DOHH2 (cell line): ENCODE measurements at regions not wholly inside any gene's neighbourhood (a gene's known extent, or its start where the extent isn't known, plus 50 kb on each side); places are given as distances from the start of the nearest gene placed in this dataset.

ENCODE experiments used
- H3F3A ChIP-seq: fragments of 200-600 bp; sonication (generic), shearing (Covaris generic); 2 replicates; pipeline ENCODE4 v1.6.0; 2016; ENCODE audit warnings: antibody characterized with exemption, mild to moderate bottlenecking; ENCODE audit not compliant: control insufficient read depth, insufficient read depth
- H3K27ac ChIP-seq: fragments of 200-600 bp; sonication (generic); 2 replicates; pipeline ENCODE4 v1.5.1; 2014; ENCODE audit warnings: low read depth, mild to moderate bottlenecking, low read length, moderate library complexity
- H3K27me3 ChIP-seq: fragments of 200-600 bp; sonication (generic); 2 replicates; pipeline ENCODE4 v1.6.1; 2014; ENCODE audit warnings: mild to moderate bottlenecking, low read length, mixed read lengths; ENCODE audit not compliant: control insufficient read depth
- H3K36me3 ChIP-seq: fragments of 200-600 bp; sonication (generic); 2 replicates; pipeline ENCODE4 v1.6.1; 2014; ENCODE audit warnings: mild to moderate bottlenecking, low read length, moderate library complexity, mixed read lengths; ENCODE audit not compliant: control insufficient read depth
- H3K4me1 ChIP-seq: fragments of 200-600 bp; sonication (generic); 2 replicates; pipeline ENCODE4 v1.6.1; 2014; ENCODE audit warnings: mild to moderate bottlenecking, low read length, mixed read lengths; ENCODE audit not compliant: control insufficient read depth
- H3K4me2 ChIP-seq: fragments of 200-600 bp; sonication (generic); 2 replicates; pipeline ENCODE4 v1.6.0; 2014; ENCODE audit warnings: mild to moderate bottlenecking, low read length, moderate library complexity
- H3K4me3 ChIP-seq: fragments of 200-600 bp; sonication (generic); 2 replicates; pipeline ENCODE4 v1.5.1; 2014; ENCODE audit warnings: mild to moderate bottlenecking, low read length, mixed read lengths
- H3K79me2 ChIP-seq: fragments of 200-600 bp; sonication (generic); 2 replicates; pipeline ENCODE4 v1.6.1; 2014; ENCODE audit warnings: mild to moderate bottlenecking, low read length, mixed read lengths; ENCODE audit not compliant: control insufficient read depth
- H3K9me2 ChIP-seq: fragments of 200-600 bp; sonication (generic); replicated peaks from 2 replicates; pipeline ENCODE4 v1.6.1; 2014; ENCODE audit warnings: mild to moderate bottlenecking, low read length, mixed read lengths; ENCODE audit not compliant: control insufficient read depth
- H3K9me3 ChIP-seq: fragments of 200-600 bp; sonication (generic); 2 replicates; pipeline ENCODE4 v1.6.1; 2014; ENCODE audit warnings: antibody characterized with exemption, low read length, mixed read lengths; ENCODE audit not compliant: control insufficient read depth, insufficient read depth
- H4K20me1 ChIP-seq: fragments of 200-600 bp; sonication (generic); 2 replicates; pipeline ENCODE4 v1.6.0; 2014; ENCODE audit warnings: low read depth, mild to moderate bottlenecking, antibody characterized with exemption, low read length, moderate library complexity; ENCODE audit not compliant: control insufficient read depth, insufficient read depth
- CTCF ChIP-seq: fragments of 200-600 bp; sonication (generic); IDR thresholded peaks from one replicate; pipeline ENCODE4 v1.5.1; 2014; ENCODE audit warnings: antibody characterized with exemption, mild to moderate bottlenecking, low read depth, low read length; ENCODE audit not compliant: poor library complexity, severe bottlenecking
- EZH2phosphoT487 ChIP-seq: fragments of 200-600 bp; sonication (generic); IDR thresholded peaks from 2 replicates; pipeline ENCODE4 v1.6.1; 2017; ENCODE audit warnings: borderline replicate concordance, mild to moderate bottlenecking, antibody characterized with exemption, low read length, moderate library complexity, mixed read lengths

DNA sequence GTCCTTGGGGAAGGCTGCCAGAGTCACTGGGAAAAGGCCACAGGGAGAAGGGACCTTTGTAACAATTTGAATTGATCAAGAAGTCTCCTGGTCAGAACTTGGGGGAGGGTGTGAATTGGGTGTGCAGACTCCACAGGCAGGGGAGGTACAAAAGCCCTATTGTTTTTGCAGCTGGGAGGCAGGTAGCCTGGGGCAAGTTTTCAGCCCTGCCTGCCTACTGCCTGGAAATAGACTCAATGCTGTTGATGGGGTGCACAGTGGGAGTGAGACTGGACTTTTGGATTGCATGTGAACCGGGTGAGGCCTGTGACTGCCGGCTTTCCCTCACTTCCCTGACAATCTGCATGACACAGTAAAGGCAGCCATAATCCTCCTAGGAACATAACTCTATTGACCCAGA, 947.0 kb downstream of the REEP3 start:
- no peaks in the 10 kb centered on the region for H4K20me1 ChIP-seq
- no peaks in the 10 kb centered on the region for H3K36me3 ChIP-seq
- H3K79me2 ChIP-seq, result no peaks in the 10 kb centered on the region
- H3K27me3 ChIP-seq, result no peaks in the 10 kb centered on the region
- no peak overlapping the region for H3K4me3 ChIP-seq
- no peak for TF ChIP-seq EZH2phosphoT487
- no peak for TF ChIP-seq CTCF
- H3K4me1 ChIP-seq, result no peaks in the 10 kb centered on the region
- no peak overlapping the region for H3K27ac ChIP-seq
- no peaks in the 10 kb centered on the region for H3K9me2 ChIP-seq
- peaks cover 12% of the 10 kb centered on the region; the same call in 1 of the 2 replicates for H3K9me3 ChIP-seq
- no peaks in the 10 kb centered on the region for H3F3A ChIP-seq
- no peak overlapping the region for H3K4me2 ChIP-seq

GRCh38 chr10:64476506-64476905, 955.3 kb downstream of the REEP3 start:
- Histone ChIP-seq H3K9me2 (no peaks in the 10 kb centered on the region), H3K27ac (no peak overlapping the region), H3K79me2 (no peaks in the 10 kb centered on the region), H3K27me3 (no peaks in the 10 kb centered on the region), H3K4me3 (no peak overlapping the region), H3F3A (no peaks in the 10 kb centered on the region), H3K36me3 (no peaks in the 10 kb centered on the region), H4K20me1 (no peaks in the 10 kb centered on the region), H3K4me2 (no peak overlapping the region), H3K9me3 (no peaks in the 10 kb centered on the region), H3K4me1 (no peaks in the 10 kb centered on the region)
- TF ChIP-seq EZH2phosphoT487, result no peak
- no peak for TF ChIP-seq CTCF

DNA sequence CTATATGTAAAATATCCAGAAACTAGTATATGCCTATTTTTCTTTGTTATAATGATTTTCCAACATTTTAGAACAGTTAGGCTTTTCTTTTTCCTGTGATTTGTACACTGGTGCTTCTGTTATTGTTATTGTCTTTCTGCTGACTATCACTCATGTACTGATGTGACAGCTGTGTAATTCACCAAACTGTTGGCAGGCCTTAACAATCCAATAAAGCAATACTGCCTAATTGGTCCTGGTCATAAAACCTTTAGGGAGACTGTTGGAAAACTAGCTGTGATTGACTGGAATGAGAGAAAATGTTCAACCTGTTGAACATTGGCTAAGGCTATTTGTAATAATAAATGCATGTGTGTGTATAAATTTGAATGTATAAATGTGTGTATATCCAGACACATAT, 956.6 kb downstream of the REEP3 start:
- TF ChIP-seq EZH2phosphoT487 (no peak), CTCF (no peak)
- H3K79me2 ChIP-seq, result no peaks in the 10 kb centered on the region
- H3K27ac ChIP-seq, result no peak overlapping the region
- no peaks in the 10 kb centered on the region for H4K20me1 ChIP-seq
- H3K4me2 ChIP-seq, result no peak overlapping the region
- H3K4me3 ChIP-seq, result no peak overlapping the region
- H3K9me3 ChIP-seq, result no peaks in the 10 kb centered on the region
- no peaks in the 10 kb centered on the region for H3F3A ChIP-seq
- no peaks in the 10 kb centered on the region for H3K9me2 ChIP-seq
- no peaks in the 10 kb centered on the region for H3K4me1 ChIP-seq
- no peaks in the 10 kb centered on the region for H3K27me3 ChIP-seq
- no peaks in the 10 kb centered on the region for H3K36me3 ChIP-seq
